H1 (cell line): ENCODE measurements at regions not wholly inside any gene's neighbourhood (a gene's known extent, or its start where the extent isn't known, plus 50 kb on each side); places are given as distances from the start of the nearest gene placed in this dataset.

Experiments used
- CTCF ChIA-PET: fragments of 300-600 bp; sonication (Branson Sonifier 250); formaldehyde crosslinking; loops from one replicate; lab custom pipeline; 2021; ENCODE audit not compliant: partially characterized antibody; lab: Charles Lee
- POLR2A ChIA-PET: fragments of 300-600 bp; sonication (Branson Sonifier 250); formaldehyde crosslinking; loops from one replicate; lab custom pipeline; 2021; ENCODE audit warnings: inconsistent platforms; ENCODE audit not compliant: partially characterized antibody; lab: Charles Lee
- DNase-seq, 2 experiments: peaks; one replicate each; pipeline versions ENCODE4 v3.0.0 to v3.0.0-alpha.2; 2010 to 2022; ENCODE audit warnings: low spot score in 2 of 2, low read depth in 1 of 2, mixed read lengths in 1 of 2
- FAIRE-seq: peaks from 2 replicates; lab custom pipeline; 2011; peaks lifted over from hg19 to GRCh38; lab: Jason Lieb, UNC
- H2AFZ ChIP-seq: 2 replicates; pipeline ENCODE4 v1.8.1; 2012; ENCODE audit warnings: low read length, inconsistent platforms
- H2AK5ac ChIP-seq: 2 replicates; pipeline ENCODE4 v1.6.1; 2013; ENCODE audit warnings: low read depth, low read length
- H2BK120ac ChIP-seq: replicated peaks from 2 replicates; pipeline ENCODE3; 2013; ENCODE audit warnings: low read depth, low read length, inconsistent platforms
- H2BK12ac ChIP-seq: 2 replicates; pipeline ENCODE4 v1.6.1; 2013; ENCODE audit warnings: low read depth, low read length
- H2BK15ac ChIP-seq: 2 replicates; pipeline ENCODE4 v1.6.1; 2013; ENCODE audit warnings: low read length
- H2BK20ac ChIP-seq: 2 replicates; pipeline ENCODE4 v1.6.1; 2013; ENCODE audit warnings: low read length
- H2BK5ac ChIP-seq: 2 replicates; pipeline ENCODE4 v1.6.1; 2013; ENCODE audit warnings: low read depth, low read length
- H3K14ac ChIP-seq: 2 replicates; pipeline ENCODE4 v1.6.1; 2013; ENCODE audit warnings: inconsistent platforms; ENCODE audit not compliant: insufficient read length
- H3K18ac ChIP-seq: 2 replicates; pipeline ENCODE4 v1.6.1; 2013; ENCODE audit warnings: low read length; ENCODE audit errors: extremely low read depth
- H3K23ac ChIP-seq: 2 replicates; pipeline ENCODE4 v1.6.1; 2013; ENCODE audit warnings: inconsistent platforms; ENCODE audit not compliant: insufficient read length
- H3K23me2 ChIP-seq: 2 replicates; pipeline ENCODE4 v1.6.1; 2013; ENCODE audit warnings: low read depth, low read length
- H3K27ac ChIP-seq: 2 replicates; pipeline ENCODE4 v1.6.1; 2011; ENCODE audit warnings: low read depth, low read length, inconsistent platforms
- H3K27me3 ChIP-seq, 4 experiments: replicated peaks in 1 of 4; 1 replicate in 1 of 4; 2 replicates in 3 of 4; pipeline versions ENCODE4 v1.6.1 to v1.8.1; 2011 to 2013; ENCODE audit warnings: low read length in 3 of 4, mild to moderate bottlenecking in 3 of 4, inconsistent platforms in 2 of 4, mixed read lengths in 2 of 4, moderate library complexity in 1 of 4; ENCODE audit not compliant: control insufficient read depth in 3 of 4, insufficient read depth in 3 of 4; ENCODE audit errors: extremely low read depth in 1 of 4
- H3K36me3 ChIP-seq, 4 experiments: 2 replicates each; pipeline versions ENCODE4 v1.6.1 to v1.8.1; 2011 to 2013; ENCODE audit warnings: mild to moderate bottlenecking in 4 of 4, low read length in 3 of 4, moderate library complexity in 2 of 4, control low read depth in 1 of 4, inconsistent platforms in 1 of 4; ENCODE audit not compliant: insufficient read depth in 4 of 4, control insufficient read depth in 2 of 4
- H3K4ac ChIP-seq: replicated peaks from 2 replicates; pipeline ENCODE3; 2013; ENCODE audit warnings: low read length, low read depth, mixed read lengths, inconsistent platforms; ENCODE audit not compliant: insufficient read length
- H3K4me1 ChIP-seq, 4 experiments: replicated peaks in 1 of 4; 1 replicate in 1 of 4; 2 replicates in 3 of 4; pipeline versions ENCODE4 v1.6.1 to v1.8.1; 2011 to 2013; ENCODE audit warnings: low read length in 3 of 4, inconsistent platforms in 2 of 4, mixed read lengths in 1 of 4; ENCODE audit not compliant: insufficient read depth in 4 of 4, control insufficient read depth in 3 of 4
- H3K4me2 ChIP-seq, 2 experiments: 2 replicates each; pipeline versions ENCODE4 v1.6.1 to v1.8.1; 2011 to 2013; ENCODE audit warnings: low read depth in 2 of 2, low read length in 2 of 2, control low read depth in 1 of 2, inconsistent platforms in 1 of 2, mild to moderate bottlenecking in 1 of 2; ENCODE audit not compliant: insufficient read depth in 1 of 2
- H3K4me3 ChIP-seq, 4 experiments: fragments of 200-600, 300-600 bp in 1 of 4; sonication (generic), shearing (Covaris generic), sonication (Bioruptor Twin) in 1 of 4; 2 replicates each; pipeline versions ENCODE4 v1.5.1 to v1.8.1; 2011 to 2016; ENCODE audit warnings: low read length in 4 of 4, low read depth in 3 of 4, control low read depth in 2 of 4, inconsistent platforms in 2 of 4, mild to moderate bottlenecking in 2 of 4, mixed read lengths in 1 of 4, moderate library complexity in 1 of 4; ENCODE audit not compliant: insufficient read depth in 2 of 4; ENCODE audit errors: extremely low read depth in 1 of 4
- H3K56ac ChIP-seq: replicated peaks from 2 replicates; pipeline ENCODE3; 2013; ENCODE audit warnings: low read depth, mild to moderate bottlenecking, mixed read lengths, low read length, inconsistent platforms; ENCODE audit not compliant: insufficient read length
- H3K79me1 ChIP-seq: 2 replicates; pipeline ENCODE4 v1.6.1; 2013; ENCODE audit warnings: low read depth, low read length, control low read depth
- H3K79me2 ChIP-seq, 2 experiments: 2 replicates each; pipeline versions ENCODE4 v1.6.1 to v1.8.1; 2012 to 2013; ENCODE audit warnings: low read length in 2 of 2, mild to moderate bottlenecking in 2 of 2, inconsistent platforms in 1 of 2; ENCODE audit not compliant: insufficient read depth in 2 of 2, control insufficient read depth in 1 of 2
- H3K9ac ChIP-seq, 4 experiments: replicated peaks in 1 of 4; 1 replicate in 1 of 4; 2 replicates in 3 of 4; pipeline versions ENCODE4 v1.6.1 to v1.8.1; 2011 to 2013; ENCODE audit warnings: low read depth in 3 of 4, low read length in 3 of 4, control low read depth in 2 of 4, mild to moderate bottlenecking in 2 of 4, moderate library complexity in 2 of 4, inconsistent platforms in 1 of 4; ENCODE audit errors: extremely low read depth in 1 of 4
- H3K9me3 ChIP-seq, 2 experiments: 2 replicates each; pipeline versions ENCODE4 v1.6.1 to v1.8.1; 2012 to 2013; ENCODE audit warnings: mild to moderate bottlenecking in 2 of 2, moderate library complexity in 2 of 2, control low read depth in 1 of 2, inconsistent platforms in 1 of 2, low read depth in 1 of 2, low read length in 1 of 2, mixed read lengths in 1 of 2; ENCODE audit not compliant: insufficient read depth in 2 of 2
- H4K20me1 ChIP-seq, 2 experiments: replicated peaks in 1 of 2; 2 replicates each; pipeline versions ENCODE3 to v1.8.1; 2011 to 2013; ENCODE audit warnings: inconsistent platforms in 2 of 2, low read length in 2 of 2, mild to moderate bottlenecking in 1 of 2; ENCODE audit not compliant: insufficient read depth in 2 of 2, control insufficient read depth in 1 of 2
- H4K5ac ChIP-seq: 2 replicates; pipeline ENCODE4 v1.6.1; 2013; ENCODE audit warnings: low read length, low read depth, mixed read lengths, inconsistent platforms; ENCODE audit not compliant: insufficient read length
- H4K8ac ChIP-seq: 2 replicates; pipeline ENCODE4 v1.8.0; 2013; ENCODE audit warnings: mild to moderate bottlenecking, moderate library complexity, low read length, inconsistent platforms; ENCODE audit not compliant: insufficient read depth; ENCODE audit errors: extremely low read depth
- H4K91ac ChIP-seq: replicated peaks from 2 replicates; pipeline ENCODE3; 2013; ENCODE audit warnings: low read length, mixed read lengths, inconsistent platforms; ENCODE audit not compliant: insufficient read length
- CBX5 ChIP-seq: fragments of 300-800, 300-1000 bp; sonication (generic); IDR thresholded peaks from 2 replicates; pipeline ENCODE4 v1.7.1; 2016; ENCODE audit warnings: antibody characterized with exemption, low read length, low read depth
- CEBPB ChIP-seq: IDR thresholded peaks from 2 replicates; pipeline ENCODE4 v1.6.1; 2012; ENCODE audit warnings: low read depth, low read length
- CHD1 ChIP-seq: IDR thresholded peaks from 2 replicates; pipeline ENCODE4 v1.6.1; 2012; ENCODE audit warnings: low read depth, low read length, improper control_type of control experiment
- HDAC2 ChIP-seq, 2 experiments: fragments of 300-600 bp in 1 of 2; sonication (generic) in 1 of 2; IDR thresholded peaks; 2 replicates each; pipeline ENCODE4 v1.6.1; 2011 to 2012; ENCODE audit warnings: low read depth in 2 of 2, low read length in 2 of 2, mild to moderate bottlenecking in 2 of 2, moderate library complexity in 2 of 2, borderline replicate concordance in 1 of 2, inconsistent platforms in 1 of 2
- JUND ChIP-seq: IDR thresholded peaks from 2 replicates; pipeline ENCODE4 v1.6.1; 2011; ENCODE audit warnings: mild to moderate bottlenecking, improper control_type of control experiment, low read length
- MAX ChIP-seq: IDR thresholded peaks from 2 replicates; pipeline ENCODE4 v1.6.1; 2012; ENCODE audit warnings: inconsistent platforms
- PHF8 ChIP-seq: fragments of 200-600 bp; sonication (generic); conservative IDR thresholded peaks from 2 replicates; pipeline ENCODE4 v1.7.1; 2012; ENCODE audit warnings: low read depth, mild to moderate bottlenecking, inconsistent platforms, low read length, moderate library complexity
- RNF2 ChIP-seq: fragments of 200-900, 300-1000 bp; sonication (generic); IDR thresholded peaks from 2 replicates; pipeline ENCODE4 v1.7.1; 2016; ENCODE audit warnings: borderline replicate concordance, low read depth, mild to moderate bottlenecking, antibody characterized with exemption, low read length; ENCODE audit not compliant: poor library complexity, severe bottlenecking; ENCODE audit errors: missing control alignments
- SIX5 ChIP-seq: IDR thresholded peaks from 2 replicates; pipeline ENCODE4 v1.6.1; 2011; ENCODE audit warnings: mild to moderate bottlenecking, low read depth, low read length
- SP1 ChIP-seq: IDR thresholded peaks from 2 replicates; pipeline ENCODE4 v1.6.1; 2011; ENCODE audit warnings: low read depth, low read length
- SP2 ChIP-seq: IDR thresholded peaks from 2 replicates; pipeline ENCODE4 v1.6.1; 2012; ENCODE audit warnings: mild to moderate bottlenecking, low read length, inconsistent platforms
- SP4 ChIP-seq: IDR thresholded peaks from 2 replicates; pipeline ENCODE4 v1.6.1; 2012; ENCODE audit warnings: low read length, inconsistent platforms
- USF2 ChIP-seq: IDR thresholded peaks from 2 replicates; pipeline ENCODE4 v1.6.1; 2011; ENCODE audit warnings: low read length, improper control_type of control experiment
- YY1 ChIP-seq: IDR thresholded peaks from 2 replicates; pipeline ENCODE4 v1.6.1; 2011; ENCODE audit warnings: low read depth, mild to moderate bottlenecking, low read length
- WGBS, 2 experiments: shearing (Covaris generic) in 1 of 2; methylation state at CpG; one replicate each; pipeline versions ENCODE4 v1.1.6 to v1.1.7; 2013 to 2015; ENCODE audit warnings: low lambda C conversion rate in 2 of 2, mixed read lengths in 2 of 2, inconsistent platforms in 1 of 2, low coverage in 1 of 2, missing lambda C conversion rate in 1 of 2; ENCODE audit not compliant: insufficient replicate concordance in 2 of 2, insufficient coverage in 1 of 2, insufficient read length in 1 of 2; ENCODE audit errors: extremely low coverage in 1 of 2, missing lambda C conversion rate in 1 of 2; 5-methylcytosine and 5-hydroxymethylcytosine counted together

GRCh38 chr11:115869131-115869530 is 364.9 kb upstream of the CADM1 start:
- H2BK15ac ChIP-seq: no peak overlapping the region
- H2BK12ac ChIP-seq: no peak overlapping the region
- H3K23ac ChIP-seq: no peak overlapping the region
- no peaks in the 10 kb centered on the region for H3K79me1 ChIP-seq
- FAIRE-seq: no peak
- no peak overlapping the region for H3K56ac ChIP-seq
- WGBS, 2 experiments: 82% methylated on average over 2 of the region's 2 CpGs; no CpG with 5 or more reads in 1 of the 2 experiments
- no peak overlapping the region for H2BK20ac ChIP-seq
- no peak overlapping the region for H3K9ac ChIP-seq
- no peak overlapping the region for H2BK5ac ChIP-seq
- H4K20me1 ChIP-seq: peaks cover 0 to 4% of the 10 kb centered on the region in 2 experiments
- H3K79me2 ChIP-seq: no peaks in the 10 kb centered on the region
- H2AK5ac ChIP-seq: no peak overlapping the region
- no peak overlapping the region for H2AFZ ChIP-seq
- no peak overlapping the region for H3K4me3 ChIP-seq
- no peak overlapping the region for H3K14ac ChIP-seq
- H3K36me3 ChIP-seq: no peaks in the 10 kb centered on the region
- no peak overlapping the region for H3K27ac ChIP-seq
- ChIA-PET CTCF (interaction anchor here (0.6 to 3.4 kb wide), 12 partner anchors 15 to 342 kb away, joined by 3 to 9 read pairs (median 4); no protein-coding TSS in a partner anchor), POLR2A (no interaction called here)
- no peak overlapping the region for H4K5ac ChIP-seq
- no peak overlapping the region for H3K4ac ChIP-seq
- H3K4me1 ChIP-seq: peaks cover 0 to 2% (median 0%) of the 10 kb centered on the region in 4 experiments; a peak in 1 of 7 replicates
- H3K27me3 ChIP-seq: no peaks in the 10 kb centered on the region
- H3K4me2 ChIP-seq: no peak overlapping the region
- no peak overlapping the region for H2BK120ac ChIP-seq
- no peak for DNase-seq
- TF ChIP-seq CEBPB: no peak
- TF ChIP-seq JUND: no peak
- no peak for TF ChIP-seq CHD1
- TF ChIP-seq HDAC2 (IDR thresholded peaks at IDR 0.05; ENCODE audit: borderline replicate concordance in 1 of 2, low read depth in 2 of 2, low read length in 2 of 2): no peak
- no peak for TF ChIP-seq SP4
- no peak for TF ChIP-seq PHF8
- no peak for TF ChIP-seq SP2
- TF ChIP-seq SP1: no peak
- no peak for TF ChIP-seq USF2
- TF ChIP-seq CBX5: no peak
- TF ChIP-seq RNF2: no peak
- TF ChIP-seq MAX: no peak
- no peak for TF ChIP-seq SIX5
- no peak for TF ChIP-seq YY1
- no peaks in the 10 kb centered on the region for H3K9me3 ChIP-seq
- no peak overlapping the region for H4K91ac ChIP-seq
- H4K8ac ChIP-seq: no peak overlapping the region; the same call in 1 of the 2 replicates
- no peak overlapping the region for H3K18ac ChIP-seq
- H3K23me2 ChIP-seq: no peaks in the 10 kb centered on the region
